ENCODE measurements at regions not wholly inside any gene's neighbourhood (a gene's known extent, or its start where the extent isn't known, plus 50 kb on each side); places are given as distances from the start of the nearest gene placed in this dataset.

- H3K27ac Mint-ChIP-seq (ENCODE audit: unreplicated experiment), result no peak overlapping the region
- no peak for DNase-seq (ENCODE audit: low spot score)
- H3K4me1 Mint-ChIP-seq (ENCODE audit: low read depth), result no peaks in the 10 kb centered on the region
- H3K36me3 Mint-ChIP-seq (ENCODE audit: low read depth), result no peaks in the 10 kb centered on the region
- peaks cover 25% of the 10 kb centered on the region for H3K27me3 Mint-ChIP-seq (ENCODE audit: low read depth)
- no peak overlapping the region for H3K4me3 Mint-ChIP-seq (ENCODE audit: unreplicated experiment)
- TF ChIP-seq CTCF (IDR thresholded peaks at IDR 0.05), result no peak
- no peaks in the 10 kb centered on the region for H3K9me3 Mint-ChIP-seq (ENCODE audit: low read depth)
Observed at GRCh38 chr5:152092580-152092979, 167.9 kb upstream of the GLRA1 start.

- Mint-ChIP-seq H3K4me1 (ENCODE audit: low read depth) (no peaks in the 10 kb centered on the region), H3K27ac (ENCODE audit: unreplicated experiment) (no peak overlapping the region), H3K27me3 (ENCODE audit: low read depth) (peaks cover 14% of the 10 kb centered on the region), H3K9me3 (ENCODE audit: low read depth) (no peaks in the 10 kb centered on the region), H3K36me3 (ENCODE audit: low read depth) (no peaks in the 10 kb centered on the region), H3K4me3 (ENCODE audit: unreplicated experiment) (no peak overlapping the region)
- no peak for DNase-seq (ENCODE audit: low spot score)
- TF ChIP-seq CTCF (IDR thresholded peaks at IDR 0.05), result no peak
Observed at GRCh38 chr5:152089644-152090043, 165.0 kb upstream of the GLRA1 start.

DNA sequence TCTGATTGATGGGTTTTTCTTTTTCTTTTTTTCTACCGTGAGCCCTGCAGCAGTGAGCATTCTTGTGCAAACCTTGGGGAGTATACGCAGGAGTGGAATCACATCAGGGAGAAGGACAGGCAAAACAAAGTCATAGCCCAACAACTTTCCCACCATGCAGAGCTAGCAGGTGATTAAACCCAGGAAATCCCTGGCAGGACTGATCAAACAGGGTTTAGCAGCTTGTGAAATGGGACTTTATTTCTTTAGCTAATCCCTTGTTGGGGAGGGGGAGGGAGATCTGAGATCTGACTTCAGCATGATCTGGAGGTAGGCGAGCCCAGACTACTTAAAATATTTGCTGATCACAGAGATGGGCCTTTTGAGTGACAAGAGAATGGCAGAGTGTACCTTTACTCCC lies 162.0 kb upstream of the GLRA1 start:
- Mint-ChIP-seq H3K27ac (ENCODE audit: unreplicated experiment) (no peak overlapping the region), H3K36me3 (ENCODE audit: low read depth) (no peaks in the 10 kb centered on the region), H3K27me3 (ENCODE audit: low read depth) (peaks cover 13% of the 10 kb centered on the region), H3K9me3 (ENCODE audit: low read depth) (peaks cover 4% of the 10 kb centered on the region), H3K4me3 (ENCODE audit: unreplicated experiment) (no peak overlapping the region), H3K4me1 (ENCODE audit: low read depth) (no peaks in the 10 kb centered on the region)
- no peak for TF ChIP-seq CTCF (IDR thresholded peaks at IDR 0.05)
- no peak for DNase-seq (ENCODE audit: low spot score)

DNA sequence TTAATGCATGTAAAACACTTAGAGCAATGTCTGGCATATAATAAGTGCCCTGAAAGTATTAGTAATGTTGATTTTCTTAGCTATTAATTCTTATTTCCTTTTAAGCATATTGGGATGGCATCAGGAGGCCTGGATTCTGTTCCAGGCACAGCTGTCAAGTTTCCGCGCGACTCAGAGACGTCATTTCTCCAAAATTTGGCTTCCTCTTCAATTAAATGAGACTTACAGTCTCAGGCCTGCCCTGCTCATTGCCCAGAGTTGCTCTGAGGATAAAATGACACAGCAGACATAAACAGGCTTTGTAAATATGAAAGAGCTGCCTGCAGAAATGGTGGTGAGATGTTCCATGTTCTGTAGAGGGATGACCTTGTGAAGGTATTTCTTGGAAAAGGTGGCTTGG lies 159.8 kb upstream of the GLRA1 start:
- Mint-ChIP-seq H3K4me1 (ENCODE audit: low read depth) (no peaks in the 10 kb centered on the region), H3K36me3 (ENCODE audit: low read depth) (no peaks in the 10 kb centered on the region), H3K4me3 (ENCODE audit: unreplicated experiment) (no peak overlapping the region), H3K27ac (ENCODE audit: unreplicated experiment) (no peak overlapping the region), H3K9me3 (ENCODE audit: low read depth) (peaks cover 4% of the 10 kb centered on the region), H3K27me3 (ENCODE audit: low read depth) (peaks cover 6% of the 10 kb centered on the region)
- DNase-seq (ENCODE audit: low spot score), result no peak
- no peak for TF ChIP-seq CTCF (IDR thresholded peaks at IDR 0.05)

GRCh38 chr5:152083231-152083630 lies 158.6 kb upstream of the GLRA1 start:
- Mint-ChIP-seq H3K36me3 (ENCODE audit: low read depth) (no peaks in the 10 kb centered on the region), H3K9me3 (ENCODE audit: low read depth) (peaks cover 4% of the 10 kb centered on the region), H3K4me1 (ENCODE audit: low read depth) (no peaks in the 10 kb centered on the region), H3K4me3 (ENCODE audit: unreplicated experiment) (no peak overlapping the region), H3K27ac (ENCODE audit: unreplicated experiment) (no peak overlapping the region), H3K27me3 (ENCODE audit: low read depth) (peaks cover 6% of the 10 kb centered on the region)
- no peak for TF ChIP-seq CTCF (IDR thresholded peaks at IDR 0.05)
- DNase-seq (ENCODE audit: low spot score), result no peak

Data from chondrocyte (in vitro differentiated cells).